GM21528 (cell line): ENCODE measurements at regions not wholly inside any gene's neighbourhood (a gene's known extent, or its start where the extent isn't known, plus 50 kb on each side); places are given as distances from the start of the nearest gene placed in this dataset.
"Not testable (repeated sequence)": the region's sequence is repeated elsewhere in the genome, so short reads cannot be mapped to it uniquely, and the experiment has no call there.

ENCODE experiments used
- ATAC-seq: cut with Tn5 transposase; IDR thresholded peaks from one replicate; pipeline ENCODE4 v1.9.1; 2021; ENCODE audit warnings: mild to moderate bottlenecking, moderate library complexity; ENCODE audit not compliant: unreplicated experiment, low FRiP score

GRCh38 chr6:15936503-15936902 lies 192.4 kb upstream of the MYLIP start:
- peak; percentile 80 for ATAC-seq

- ATAC-seq: no peak
Observed at GRCh38 chr6:15935661-15936060, 193.2 kb upstream of the MYLIP start.

DNA sequence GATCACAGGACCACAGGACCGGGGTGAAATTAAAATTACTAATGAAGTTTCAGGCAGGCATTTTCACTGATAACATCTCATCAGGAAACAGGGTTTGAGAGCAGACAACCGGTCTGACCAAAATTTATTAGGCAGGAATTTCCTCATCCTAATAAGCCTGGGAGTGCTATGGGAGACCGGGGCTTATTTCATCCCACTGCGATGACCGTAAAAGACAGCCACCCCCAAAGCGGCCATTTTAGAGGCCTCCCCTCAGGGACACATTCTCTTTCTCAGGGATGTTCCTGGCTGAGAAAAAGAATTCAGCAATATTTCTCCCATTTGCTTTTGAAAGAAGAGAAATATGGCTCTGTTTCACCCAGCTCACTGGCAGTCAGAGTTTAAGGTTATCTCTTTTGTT lies 197.2 kb upstream of the MYLIP start:
- ATAC-seq: not testable (repeated sequence)

DNA sequence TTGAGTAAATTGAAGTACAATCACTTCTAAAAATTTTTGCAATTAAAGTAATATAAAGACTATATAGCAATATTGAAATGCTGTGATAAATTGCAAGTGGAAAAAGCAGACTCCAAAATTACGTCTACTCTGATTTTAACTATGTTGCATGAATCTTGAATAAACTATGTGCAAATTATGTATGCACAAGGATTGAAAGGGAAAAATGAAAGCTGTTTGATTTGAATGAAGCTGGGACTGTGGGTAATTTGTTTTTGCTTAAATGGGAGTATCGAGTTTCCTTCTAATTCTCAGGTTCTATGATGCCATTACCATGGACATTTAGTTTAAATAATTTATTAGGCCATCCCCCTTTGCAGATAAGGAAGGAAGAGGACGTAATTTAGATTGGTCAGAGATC lies 198.7 kb upstream of the MYLIP start:
- no peak for ATAC-seq

GRCh38 chr6:15929685-15930084 lies 199.2 kb upstream of the MYLIP start:
- ATAC-seq: no peak

- ATAC-seq: no peak
Observed at GRCh38 chr6:15927531-15928225, 201.2 kb upstream of the MYLIP start.

DNA sequence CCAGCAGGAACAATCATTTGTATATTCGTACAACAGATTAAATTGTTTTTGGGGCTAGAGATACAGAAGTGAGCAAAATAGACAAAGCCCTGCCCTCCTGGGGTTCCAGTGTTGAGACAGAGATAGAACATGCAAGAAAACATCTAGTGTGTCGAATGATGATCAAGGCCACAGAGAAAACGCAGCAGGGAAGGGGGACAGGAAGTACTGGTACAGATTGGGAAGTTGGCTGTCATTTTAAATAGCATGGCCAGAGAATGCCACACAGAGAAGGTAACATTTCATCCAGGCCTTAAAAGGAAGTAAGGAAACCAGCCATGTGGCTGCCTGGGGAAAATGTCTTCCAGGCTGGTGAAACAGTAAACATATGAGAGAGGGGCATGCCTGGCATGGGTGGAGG lies 202.6 kb upstream of the MYLIP start:
- ATAC-seq: no peak

DNA sequence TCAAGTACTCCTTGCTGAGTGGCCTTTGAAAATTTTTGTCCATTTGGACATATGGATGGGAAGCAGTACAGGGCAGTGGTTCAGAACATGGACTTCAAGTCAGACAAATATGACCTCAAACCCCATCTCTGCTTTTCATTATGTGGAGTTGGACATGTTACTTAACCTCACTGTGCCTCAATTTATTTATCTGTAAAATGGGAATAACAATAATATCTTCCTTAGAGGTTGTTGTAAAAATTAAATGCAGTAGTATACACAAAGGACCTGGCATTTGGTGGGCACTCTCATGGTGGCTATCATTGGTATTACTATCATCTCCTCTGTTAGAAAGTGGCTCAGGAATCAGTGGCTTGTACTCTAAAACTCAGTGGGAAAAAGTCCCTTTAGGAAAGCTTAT lies 204.0 kb upstream of the MYLIP start:
- no peak for ATAC-seq

DNA sequence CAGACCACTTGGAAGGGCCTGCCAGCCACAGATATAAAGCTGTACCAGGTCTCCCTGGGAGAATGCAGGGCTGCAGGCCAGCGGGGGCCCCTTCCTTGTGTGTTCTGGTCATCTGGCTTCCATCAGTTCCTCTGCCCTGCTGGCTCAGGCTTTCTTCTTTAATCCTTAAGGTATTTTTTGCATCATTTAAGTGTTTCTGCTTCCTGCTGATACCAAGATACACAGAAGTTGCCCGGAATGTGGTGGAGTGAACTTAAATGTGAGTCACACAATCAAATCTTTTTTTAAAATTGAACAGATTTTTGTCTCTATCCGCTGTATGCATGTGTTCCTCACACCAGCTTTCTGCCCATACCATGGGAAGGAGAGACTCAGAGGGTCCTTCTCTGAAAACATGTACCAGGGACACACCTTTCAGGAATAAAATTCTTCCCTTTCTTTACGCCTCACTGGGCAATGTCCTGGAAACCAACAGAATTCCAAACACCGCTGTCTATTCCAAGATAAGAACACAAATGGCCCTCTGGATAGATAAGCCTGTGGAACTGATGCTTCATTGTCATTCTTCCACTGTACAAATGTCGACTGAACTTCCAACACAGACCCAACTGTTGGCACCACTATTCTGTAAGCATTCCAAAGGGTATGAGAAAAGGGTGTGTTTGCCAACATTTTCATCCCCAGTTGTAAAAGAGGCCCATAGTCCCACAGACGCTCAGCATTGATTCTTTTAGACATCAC lies 206.2 kb upstream of the MYLIP start:
- no peak for ATAC-seq

GRCh38 chr6:15921243-15921642 lies 207.6 kb upstream of the MYLIP start:
- no peak for ATAC-seq

DNA sequence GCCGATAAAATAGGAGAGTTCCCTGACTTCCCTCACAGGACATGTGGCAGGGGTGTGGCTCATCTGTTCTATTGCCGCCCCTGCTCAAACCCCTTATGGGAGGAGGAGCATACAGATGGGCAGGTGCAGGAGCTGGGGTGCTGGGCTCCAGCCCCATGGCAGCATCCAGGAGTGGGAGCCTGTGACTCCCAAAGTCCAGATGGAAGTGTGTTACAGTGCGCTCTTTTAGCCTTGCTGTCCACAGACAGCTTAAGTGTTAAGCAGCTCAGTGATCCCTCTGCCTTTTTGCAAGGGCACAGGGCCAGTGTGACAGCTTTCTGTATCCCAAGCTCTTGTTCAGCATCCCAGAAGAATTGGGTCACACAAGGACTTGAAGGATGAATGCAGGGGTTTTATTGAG lies 212.3 kb upstream of the MYLIP start:
- ATAC-seq: no peak

GRCh38 chr6:15915508-15916178 lies 213.2 kb upstream of the MYLIP start:
- ATAC-seq: no peak

- ATAC-seq: no peak
Observed at GRCh38 chr6:15914553-15914952, 214.3 kb upstream of the MYLIP start.

DNA sequence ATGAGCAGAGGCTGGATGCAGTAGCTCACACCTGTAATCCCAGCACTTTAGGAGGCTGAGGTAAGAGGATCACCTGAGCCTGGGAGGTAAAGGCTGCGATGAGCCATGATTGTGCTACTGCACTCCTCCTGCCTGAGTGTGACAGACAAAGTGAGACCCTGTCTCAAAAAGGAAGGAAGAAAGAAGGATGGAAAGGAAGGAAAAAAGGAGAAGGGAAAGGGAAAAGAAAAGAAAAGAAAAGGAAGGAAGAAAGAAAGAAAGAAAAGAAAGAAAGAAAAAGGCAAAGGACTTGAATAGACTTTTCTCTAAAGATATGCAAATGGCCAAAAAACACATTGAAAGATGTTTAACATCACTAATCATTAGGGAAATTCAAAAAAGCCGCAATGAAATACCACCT lies 215.3 kb upstream of the MYLIP start:
- no peak for ATAC-seq

- ATAC-seq: no peak
Observed at GRCh38 chr6:15912505-15913400, 216.1 kb upstream of the MYLIP start.

DNA sequence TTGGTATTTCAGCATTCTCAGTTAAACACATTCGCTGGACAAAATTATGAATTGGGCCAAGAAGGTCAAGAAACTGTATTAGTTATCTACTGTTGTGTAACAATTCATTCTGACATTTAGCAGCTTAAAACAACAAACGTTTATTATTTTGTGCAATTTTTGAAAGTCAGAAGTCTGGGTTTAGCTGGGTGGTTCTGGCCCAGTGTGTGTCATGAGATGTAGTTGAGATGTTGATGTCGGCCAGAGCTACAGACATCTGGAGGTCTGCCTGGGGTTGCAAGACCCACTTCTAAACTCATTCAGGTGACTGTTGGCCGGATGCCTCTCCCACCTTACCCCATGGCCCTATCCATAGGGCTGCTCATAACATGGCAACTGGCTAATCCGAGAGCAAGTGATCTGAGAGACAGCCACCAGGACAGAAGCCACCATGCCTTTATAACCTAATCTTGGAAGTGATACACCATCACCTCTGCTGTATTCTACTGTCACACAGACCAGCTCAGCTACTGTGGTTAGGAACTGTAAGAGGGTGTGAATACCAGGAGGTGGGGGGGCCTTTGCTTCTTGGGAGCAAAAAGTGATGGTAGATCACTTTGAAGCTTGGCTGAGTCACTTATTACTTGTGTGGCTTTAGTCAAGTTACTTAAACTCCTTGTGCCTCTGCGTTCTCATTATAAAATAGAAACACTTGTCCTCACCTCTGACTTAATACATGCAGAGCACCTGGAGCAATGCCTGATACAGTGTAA lies 217.0 kb upstream of the MYLIP start:
- no peak for ATAC-seq

- no peak for ATAC-seq
Observed at GRCh38 chr6:15909290-15910070, 219.4 kb upstream of the MYLIP start.

- ATAC-seq: no peak
Observed at GRCh38 chr6:15908871-15909270, 220.0 kb upstream of the MYLIP start.

GRCh38 chr6:15907914-15908518 lies 220.9 kb upstream of the MYLIP start:
- ATAC-seq: no peak
